ENCODE measurements at regions not wholly inside any gene's neighbourhood (a gene's known extent, or its start where the extent isn't known, plus 50 kb on each side); places are given as distances from the start of the nearest gene placed in this dataset.

DNA sequence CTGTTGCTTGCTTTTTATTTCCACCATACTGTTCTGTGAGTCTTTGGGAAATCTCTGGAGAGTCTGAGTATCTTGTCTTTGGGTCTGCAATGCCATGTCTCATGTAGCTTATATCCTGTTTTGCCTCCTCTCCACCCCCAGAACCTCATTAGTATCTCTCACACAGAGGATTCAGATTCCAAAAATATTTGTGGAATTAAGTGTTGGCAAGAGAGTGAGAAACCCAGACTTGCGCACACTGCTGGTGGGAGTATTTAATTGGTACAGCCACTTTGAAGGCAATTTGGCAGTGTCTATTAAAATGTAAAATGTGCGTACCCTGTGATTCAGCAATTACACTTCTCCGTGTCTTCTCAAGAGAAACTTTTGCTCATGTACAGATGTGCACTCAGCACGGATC is 68.6 kb downstream of the ZNF621 start:
- no peak overlapping the region for H3K27ac ChIP-seq (replicated peaks)
- H3K4me3 ChIP-seq (replicated peaks; ENCODE audit: insufficient read depth, low read length), result no peak overlapping the region
- TF ChIP-seq SPI1 (IDR thresholded peaks at IDR 0.05; ENCODE audit: borderline replicate concordance, low read depth) (no peak), POLR2AphosphoS5 (IDR thresholded peaks at IDR 0.05; ENCODE audit: low read depth) (no peak), GABPA (IDR thresholded peaks at IDR 0.05; ENCODE audit: low read depth) (no peak), CTCF (IDR thresholded peaks at IDR 0.05; ENCODE audit: insufficient read depth, low read length) (no peak)
- TF ChIP-seq, protein P1, sequence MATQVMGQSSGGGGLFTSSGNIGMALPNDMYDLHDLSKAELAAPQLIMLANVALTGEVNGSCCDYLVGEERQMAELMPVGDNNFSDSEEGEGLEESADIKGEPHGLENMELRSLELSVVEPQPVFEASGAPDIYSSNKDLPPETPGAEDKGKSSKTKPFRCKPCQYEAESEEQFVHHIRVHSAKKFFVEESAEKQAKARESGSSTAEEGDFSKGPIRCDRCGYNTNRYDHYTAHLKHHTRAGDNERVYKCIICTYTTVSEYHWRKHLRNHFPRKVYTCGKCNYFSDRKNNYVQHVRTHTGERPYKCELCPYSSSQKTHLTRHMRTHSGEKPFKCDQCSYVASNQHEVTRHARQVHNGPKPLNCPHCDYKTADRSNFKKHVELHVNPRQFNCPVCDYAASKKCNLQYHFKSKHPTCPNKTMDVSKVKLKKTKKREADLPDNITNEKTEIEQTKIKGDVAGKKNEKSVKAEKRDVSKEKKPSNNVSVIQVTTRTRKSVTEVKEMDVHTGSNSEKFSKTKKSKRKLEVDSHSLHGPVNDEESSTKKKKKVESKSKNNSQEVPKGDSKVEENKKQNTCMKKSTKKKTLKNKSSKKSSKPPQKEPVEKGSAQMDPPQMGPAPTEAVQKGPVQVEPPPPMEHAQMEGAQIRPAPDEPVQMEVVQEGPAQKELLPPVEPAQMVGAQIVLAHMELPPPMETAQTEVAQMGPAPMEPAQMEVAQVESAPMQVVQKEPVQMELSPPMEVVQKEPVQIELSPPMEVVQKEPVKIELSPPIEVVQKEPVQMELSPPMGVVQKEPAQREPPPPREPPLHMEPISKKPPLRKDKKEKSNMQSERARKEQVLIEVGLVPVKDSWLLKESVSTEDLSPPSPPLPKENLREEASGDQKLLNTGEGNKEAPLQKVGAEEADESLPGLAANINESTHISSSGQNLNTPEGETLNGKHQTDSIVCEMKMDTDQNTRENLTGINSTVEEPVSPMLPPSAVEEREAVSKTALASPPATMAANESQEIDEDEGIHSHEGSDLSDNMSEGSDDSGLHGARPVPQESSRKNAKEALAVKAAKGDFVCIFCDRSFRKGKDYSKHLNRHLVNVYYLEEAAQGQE (IDR thresholded peaks at IDR 0.05; ENCODE audit: insufficient replicate concordance, low read depth), result no peak
- no peaks in the 10 kb centered on the region for H3K27me3 ChIP-seq (ENCODE audit: insufficient read depth, poor library complexity, severe bottlenecking)
- DNase-seq (ENCODE audit: low read depth in 1 of 2, low spot score in 1 of 2), result no peak

GRCh38 chr3:40597441-40597840 is 72.7 kb downstream of the ZNF621 start:
- H3K27ac ChIP-seq (replicated peaks), result no peak overlapping the region
- DNase-seq (ENCODE audit: low read depth in 1 of 2, low spot score in 1 of 2), result no peak
- TF ChIP-seq, protein P1 (IDR thresholded peaks at IDR 0.05; ENCODE audit: insufficient replicate concordance, low read depth), result no peak
- TF ChIP-seq SPI1 (IDR thresholded peaks at IDR 0.05; ENCODE audit: borderline replicate concordance, low read depth), result no peak
- no peak for TF ChIP-seq POLR2AphosphoS5 (IDR thresholded peaks at IDR 0.05; ENCODE audit: low read depth)
- TF ChIP-seq CTCF (IDR thresholded peaks at IDR 0.05; ENCODE audit: insufficient read depth, low read length), result no peak
- TF ChIP-seq GABPA (IDR thresholded peaks at IDR 0.05; ENCODE audit: low read depth), result no peak
- H3K4me3 ChIP-seq (replicated peaks; ENCODE audit: insufficient read depth, low read length), result no peak overlapping the region
- no peaks in the 10 kb centered on the region for H3K27me3 ChIP-seq (ENCODE audit: insufficient read depth, poor library complexity, severe bottlenecking)

- TF ChIP-seq CTCF (IDR thresholded peaks at IDR 0.05; ENCODE audit: insufficient read depth, low read length), result no peak
- no peak overlapping the region for H3K27ac ChIP-seq (replicated peaks)
- H3K27me3 ChIP-seq (ENCODE audit: insufficient read depth, poor library complexity, severe bottlenecking), result peaks cover 3% of the 10 kb centered on the region
- DNase-seq (ENCODE audit: low read depth in 1 of 2, low spot score in 1 of 2), result no peak
- H3K4me3 ChIP-seq (replicated peaks; ENCODE audit: insufficient read depth, low read length), result no peak overlapping the region
These were observed 73.6 kb downstream of the ZNF621 start for GRCh38 chr3:40598338-40598737.

DNA sequence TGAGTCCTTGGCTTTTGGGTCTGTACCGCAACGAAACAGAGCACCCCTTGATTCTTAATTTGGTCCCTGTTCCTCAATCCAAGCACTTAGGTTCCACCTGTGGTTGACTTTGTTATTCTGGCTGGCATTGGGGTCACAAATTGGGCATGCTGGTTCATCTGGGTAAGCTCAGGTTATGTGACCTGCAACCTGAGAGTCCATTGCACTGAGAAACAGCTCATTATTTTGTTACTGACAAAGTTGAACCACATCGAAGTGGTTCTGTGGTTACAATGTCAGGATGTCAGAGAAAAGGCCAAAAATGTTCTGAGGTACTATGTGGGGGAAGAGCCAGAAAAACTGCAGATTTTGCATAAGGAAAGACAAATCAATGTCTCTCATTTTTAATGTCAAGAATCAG is 74.2 kb downstream of the ZNF621 start:
- DNase-seq (ENCODE audit: low read depth in 1 of 2, low spot score in 1 of 2), result no peak
- H3K27me3 ChIP-seq (ENCODE audit: insufficient read depth, poor library complexity, severe bottlenecking), result peaks cover 3% of the 10 kb centered on the region
- TF ChIP-seq POLR2AphosphoS5 (IDR thresholded peaks at IDR 0.05; ENCODE audit: low read depth) (no peak), SPI1 (IDR thresholded peaks at IDR 0.05; ENCODE audit: borderline replicate concordance, low read depth) (no peak), CTCF (IDR thresholded peaks at IDR 0.05; ENCODE audit: insufficient read depth, low read length) (no peak), GABPA (IDR thresholded peaks at IDR 0.05; ENCODE audit: low read depth) (no peak)
- TF ChIP-seq, protein P1 (IDR thresholded peaks at IDR 0.05; ENCODE audit: insufficient replicate concordance, low read depth), result no peak
- no peak overlapping the region for H3K27ac ChIP-seq (replicated peaks)
- no peak overlapping the region for H3K4me3 ChIP-seq (replicated peaks; ENCODE audit: insufficient read depth, low read length)
